ENCODE measurements at regions not wholly inside any gene's neighbourhood (a gene's known extent, or its start where the extent isn't known, plus 50 kb on each side); places are given as distances from the start of the nearest gene placed in this dataset.
A peak's percentile ranks its signal among the peaks of the same experiment; 100 is the strongest.

DNA sequence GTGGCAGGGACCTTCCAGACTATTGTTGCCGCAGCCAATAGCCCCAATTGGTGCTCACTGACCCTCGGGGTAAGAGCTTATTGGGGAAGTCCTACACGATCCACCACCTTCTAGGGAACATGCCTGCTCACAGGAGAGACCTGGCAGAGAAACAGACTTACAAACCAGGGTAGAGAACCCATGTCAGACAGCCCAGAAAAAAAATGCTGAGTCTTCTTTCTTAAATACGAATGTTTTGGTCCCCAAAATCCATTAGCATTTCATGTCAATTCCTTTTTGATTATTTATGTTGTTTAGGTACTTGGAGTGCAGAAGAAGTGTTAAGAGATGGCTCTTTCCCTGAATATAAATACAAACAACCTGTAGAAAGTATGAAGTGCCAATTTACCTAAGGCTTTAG lies 84.9 kb upstream of the PDE10A start:
- no peaks in the 10 kb centered on the region for H3K9me3 ChIP-seq (ENCODE audit: low read depth, low read length)
- H3K27me3 ChIP-seq (ENCODE audit: insufficient read depth, low read length), result no peaks in the 10 kb centered on the region
- H3K4me2 ChIP-seq (ENCODE audit: insufficient read depth, low read length), result no peak overlapping the region
- no peaks in the 10 kb centered on the region for H3K4me1 ChIP-seq (ENCODE audit: insufficient read depth, low read length)
- no peaks in the 10 kb centered on the region for H4K20me1 ChIP-seq (ENCODE audit: insufficient read depth, low read length)
- no peak overlapping the region for H3K27ac ChIP-seq (ENCODE audit: low read depth, low read length)
- H3K36me3 ChIP-seq (ENCODE audit: insufficient read depth, low read length), result no peaks in the 10 kb centered on the region
- no peak for DNase-seq (ENCODE audit: insufficient read length, low spot score, missing footprints)
- TF ChIP-seq, protein P1, sequence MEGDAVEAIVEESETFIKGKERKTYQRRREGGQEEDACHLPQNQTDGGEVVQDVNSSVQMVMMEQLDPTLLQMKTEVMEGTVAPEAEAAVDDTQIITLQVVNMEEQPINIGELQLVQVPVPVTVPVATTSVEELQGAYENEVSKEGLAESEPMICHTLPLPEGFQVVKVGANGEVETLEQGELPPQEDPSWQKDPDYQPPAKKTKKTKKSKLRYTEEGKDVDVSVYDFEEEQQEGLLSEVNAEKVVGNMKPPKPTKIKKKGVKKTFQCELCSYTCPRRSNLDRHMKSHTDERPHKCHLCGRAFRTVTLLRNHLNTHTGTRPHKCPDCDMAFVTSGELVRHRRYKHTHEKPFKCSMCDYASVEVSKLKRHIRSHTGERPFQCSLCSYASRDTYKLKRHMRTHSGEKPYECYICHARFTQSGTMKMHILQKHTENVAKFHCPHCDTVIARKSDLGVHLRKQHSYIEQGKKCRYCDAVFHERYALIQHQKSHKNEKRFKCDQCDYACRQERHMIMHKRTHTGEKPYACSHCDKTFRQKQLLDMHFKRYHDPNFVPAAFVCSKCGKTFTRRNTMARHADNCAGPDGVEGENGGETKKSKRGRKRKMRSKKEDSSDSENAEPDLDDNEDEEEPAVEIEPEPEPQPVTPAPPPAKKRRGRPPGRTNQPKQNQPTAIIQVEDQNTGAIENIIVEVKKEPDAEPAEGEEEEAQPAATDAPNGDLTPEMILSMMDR (IDR thresholded peaks at IDR 0.05; ENCODE audit: extremely low read depth, low read depth, low read length), result no peak
- no peaks in the 10 kb centered on the region for H3K79me2 ChIP-seq (ENCODE audit: insufficient read depth, low read length)
- no peak overlapping the region for H2AFZ ChIP-seq (ENCODE audit: low read length)
- no peak overlapping the region for H3K4me3 ChIP-seq (ENCODE audit: insufficient read depth, low read length)

DNA sequence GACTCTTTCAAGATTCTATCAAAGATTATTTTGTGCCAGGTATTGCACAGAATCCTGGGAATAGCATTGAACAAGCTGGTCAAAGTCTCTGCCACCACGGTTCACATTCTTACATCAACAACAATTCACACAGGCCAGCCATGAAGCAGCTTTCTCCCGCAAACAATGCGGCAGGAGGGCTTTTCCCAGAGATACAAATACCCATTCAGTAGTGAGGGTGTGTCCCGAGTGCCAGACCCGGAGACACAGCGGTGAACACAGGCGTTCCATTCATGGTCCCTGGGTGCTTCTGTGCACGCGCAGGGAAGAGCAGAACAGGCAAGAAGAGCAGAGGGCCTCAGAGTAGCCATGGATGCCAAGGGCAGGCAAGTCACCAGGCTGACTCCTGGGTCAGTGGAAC lies 83.3 kb upstream of the PDE10A start:
- no peaks in the 10 kb centered on the region for H3K36me3 ChIP-seq (ENCODE audit: insufficient read depth, low read length)
- no peaks in the 10 kb centered on the region for H3K27me3 ChIP-seq (ENCODE audit: insufficient read depth, low read length)
- no peaks in the 10 kb centered on the region for H3K79me2 ChIP-seq (ENCODE audit: insufficient read depth, low read length)
- H2AFZ ChIP-seq (ENCODE audit: low read length), result peak overlapping the region; percentile 35
- H3K27ac ChIP-seq (ENCODE audit: low read depth, low read length), result no peak overlapping the region
- no peaks in the 10 kb centered on the region for H3K4me1 ChIP-seq (ENCODE audit: insufficient read depth, low read length)
- no peaks in the 10 kb centered on the region for H4K20me1 ChIP-seq (ENCODE audit: insufficient read depth, low read length)
- no peak overlapping the region for H3K4me2 ChIP-seq (ENCODE audit: insufficient read depth, low read length)
- DNase-seq (ENCODE audit: insufficient read length, low spot score, missing footprints), result no peak
- no peak overlapping the region for H3K4me3 ChIP-seq (ENCODE audit: insufficient read depth, low read length)
- TF ChIP-seq, protein P1 (IDR thresholded peaks at IDR 0.05; ENCODE audit: extremely low read depth, low read depth, low read length), result no peak
- no peaks in the 10 kb centered on the region for H3K9me3 ChIP-seq (ENCODE audit: low read depth, low read length)

DNA sequence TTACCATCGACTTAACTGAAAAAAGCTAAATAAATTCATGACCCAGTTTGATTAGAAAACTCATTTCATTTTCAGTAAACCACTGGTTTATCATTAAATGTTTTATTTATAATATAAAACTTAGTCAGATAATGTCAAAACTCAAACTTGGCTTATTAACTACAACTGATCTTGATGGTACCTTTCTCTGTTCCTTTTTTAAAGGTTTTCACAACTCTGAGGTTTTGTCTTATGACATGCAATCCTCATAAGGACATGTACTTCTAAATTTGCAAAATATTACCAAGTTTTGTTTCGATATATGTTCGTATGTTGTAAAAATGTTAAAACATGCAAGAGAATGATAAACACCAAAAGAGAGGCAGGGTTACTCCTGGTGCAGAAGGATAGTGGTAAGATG lies 82.5 kb upstream of the PDE10A start:
- Histone ChIP-seq H3K79me2 (ENCODE audit: insufficient read depth, low read length) (no peaks in the 10 kb centered on the region), H3K36me3 (ENCODE audit: insufficient read depth, low read length) (no peaks in the 10 kb centered on the region), H3K27me3 (ENCODE audit: insufficient read depth, low read length) (no peaks in the 10 kb centered on the region), H3K4me2 (ENCODE audit: insufficient read depth, low read length) (no peak overlapping the region), H3K4me1 (ENCODE audit: insufficient read depth, low read length) (no peaks in the 10 kb centered on the region), H3K4me3 (ENCODE audit: insufficient read depth, low read length) (no peak overlapping the region), H2AFZ (ENCODE audit: low read length) (no peak overlapping the region), H3K9me3 (ENCODE audit: low read depth, low read length) (no peaks in the 10 kb centered on the region), H4K20me1 (ENCODE audit: insufficient read depth, low read length) (no peaks in the 10 kb centered on the region), H3K27ac (ENCODE audit: low read depth, low read length) (no peak overlapping the region)
- no peak for DNase-seq (ENCODE audit: insufficient read length, low spot score, missing footprints)
- TF ChIP-seq, protein P1 (IDR thresholded peaks at IDR 0.05; ENCODE audit: extremely low read depth, low read depth, low read length), result no peak

DNA sequence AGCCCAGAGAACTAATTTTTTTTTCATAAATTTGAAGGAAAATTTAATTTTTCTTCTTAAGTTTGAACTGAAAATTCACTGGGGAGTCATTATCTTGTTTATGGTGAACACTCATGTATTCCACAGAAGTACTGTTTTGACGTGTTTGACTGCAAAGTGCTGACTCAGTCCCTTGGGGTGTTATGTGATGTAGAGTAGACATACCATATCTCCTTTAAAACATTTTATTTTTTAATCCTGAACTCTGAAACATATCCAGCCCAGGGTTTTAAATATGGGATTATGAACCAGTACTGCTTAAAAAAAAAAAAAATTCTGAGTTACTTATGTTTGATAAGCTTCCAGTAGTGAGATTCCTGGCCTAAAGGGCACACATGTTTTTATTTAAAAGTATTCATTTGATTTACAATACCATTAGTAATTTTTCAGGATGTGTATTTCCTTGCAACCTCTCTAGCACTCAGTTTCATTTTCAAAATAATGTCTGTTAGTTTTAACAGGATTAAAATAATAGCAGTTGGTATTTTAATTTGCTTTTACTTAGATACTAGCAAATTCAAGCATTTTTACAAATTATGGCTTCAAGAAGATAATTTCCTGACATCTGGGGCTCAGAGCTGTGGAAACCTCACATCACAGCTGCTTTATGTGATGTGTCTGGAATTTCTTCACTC lies 81.7 kb upstream of the PDE10A start:
- H3K36me3 ChIP-seq (ENCODE audit: insufficient read depth, low read length), result no peaks in the 10 kb centered on the region
- no peaks in the 10 kb centered on the region for H4K20me1 ChIP-seq (ENCODE audit: insufficient read depth, low read length)
- no peak overlapping the region for H2AFZ ChIP-seq (ENCODE audit: low read length)
- H3K27me3 ChIP-seq (ENCODE audit: insufficient read depth, low read length), result no peaks in the 10 kb centered on the region
- TF ChIP-seq, protein P1 (IDR thresholded peaks at IDR 0.05; ENCODE audit: extremely low read depth, low read depth, low read length), result no peak
- no peaks in the 10 kb centered on the region for H3K4me1 ChIP-seq (ENCODE audit: insufficient read depth, low read length)
- H3K9me3 ChIP-seq (ENCODE audit: low read depth, low read length), result no peaks in the 10 kb centered on the region
- no peak overlapping the region for H3K4me3 ChIP-seq (ENCODE audit: insufficient read depth, low read length)
- H3K4me2 ChIP-seq (ENCODE audit: insufficient read depth, low read length), result no peak overlapping the region
- H3K27ac ChIP-seq (ENCODE audit: low read depth, low read length), result no peak overlapping the region
- no peak for DNase-seq (ENCODE audit: insufficient read length, low spot score, missing footprints)
- H3K79me2 ChIP-seq (ENCODE audit: insufficient read depth, low read length), result no peaks in the 10 kb centered on the region

All from osteoblast (primary cell).